Liver (tissue), 8 donors: ENCODE measurements at regions not wholly inside any gene's neighbourhood (a gene's known extent, or its start where the extent isn't known, plus 50 kb on each side); places are given as distances from the start of the nearest gene placed in this dataset.

ENCODE experiments used
- DNase-seq: peaks from one replicate; pipeline ENCODE4 v3.0.0-alpha.2; 2017; ENCODE audit warnings: low spot score
- H3K27ac ChIP-seq, 2 donors: one replicate each; pipeline ENCODE4 v1.7.0; 2013; ENCODE audit warnings: inconsistent platforms in 2 of 2, low read length in 2 of 2, control low read depth in 1 of 2, low read depth in 1 of 2, mild to moderate bottlenecking in 1 of 2
- H3K27me3 ChIP-seq, 4 donors: one replicate each; pipeline versions ENCODE4 v1.6.1 to v1.7.0; 2013; ENCODE audit warnings: low read length in 3 of 4, inconsistent platforms in 1 of 4, mild to moderate bottlenecking in 1 of 4, moderate library complexity in 1 of 4; ENCODE audit not compliant: control insufficient read depth in 4 of 4, insufficient read depth in 4 of 4
- H3K36me3 ChIP-seq, 4 donors: one replicate each; pipeline versions ENCODE4 v1.6.1 to v1.7.0; 2013; ENCODE audit warnings: low read length in 3 of 4, mild to moderate bottlenecking in 3 of 4, low read depth in 1 of 4, moderate library complexity in 1 of 4; ENCODE audit not compliant: control insufficient read depth in 4 of 4, insufficient read depth in 3 of 4
- H3K4me1 ChIP-seq, 4 donors: one replicate each; pipeline versions ENCODE4 v1.6.1 to v1.7.0; 2013; ENCODE audit warnings: low read length in 3 of 4, mild to moderate bottlenecking in 3 of 4, moderate library complexity in 1 of 4; ENCODE audit not compliant: control insufficient read depth in 4 of 4, insufficient read depth in 4 of 4
- H3K4me3 ChIP-seq, 3 donors: one replicate each; pipeline versions ENCODE4 v1.6.1 to v1.7.0; 2013; ENCODE audit warnings: low read length in 3 of 3, control low read depth in 1 of 3, low read depth in 1 of 3, mild to moderate bottlenecking in 1 of 3
- H3K9ac ChIP-seq, 2 donors: one replicate each; pipeline ENCODE4 v1.7.0; 2013; ENCODE audit warnings: low read length in 2 of 2, mild to moderate bottlenecking in 2 of 2, moderate library complexity in 2 of 2, control low read depth in 1 of 2, low read depth in 1 of 2
- H3K9me3 ChIP-seq, 4 donors: one replicate each; pipeline versions ENCODE4 v1.6.1 to v1.7.0; 2013; ENCODE audit warnings: low read length in 3 of 4; ENCODE audit not compliant: control insufficient read depth in 4 of 4
- CTCF ChIP-seq: fragments of 150-350 bp; IDR thresholded peaks from 2 replicates; pipeline ENCODE4 v1.5.1; 2017; ENCODE audit warnings: improper control_type of control experiment, low read depth, low read length; ENCODE audit not compliant: missing input control
- EGR1 ChIP-seq, 2 donors: IDR thresholded peaks; 2 replicates each; pipeline ENCODE4 v1.6.1; 2016 to 2018; ENCODE audit warnings: antibody characterized with exemption in 2 of 2, low read depth in 2 of 2
- FOXA1 ChIP-seq: IDR thresholded peaks from 2 replicates; pipeline ENCODE4 v1.6.1; 2016; ENCODE audit warnings: antibody characterized with exemption
- FOXA2 ChIP-seq: IDR thresholded peaks from 2 replicates; pipeline ENCODE4 v1.6.1; 2016; ENCODE audit warnings: antibody characterized with exemption
- HNF4A ChIP-seq, 2 donors: conservative IDR thresholded peaks; 2 replicates each; pipeline ENCODE4 v1.6.1; 2016; ENCODE audit warnings: antibody characterized with exemption in 2 of 2, mild to moderate bottlenecking in 2 of 2
- HNF4G ChIP-seq: IDR thresholded peaks from 2 replicates; pipeline ENCODE4 v1.6.1; 2016; ENCODE audit warnings: antibody characterized with exemption
- JUND ChIP-seq, 2 donors: IDR thresholded peaks; 2 replicates each; pipeline ENCODE4 v1.6.1; 2016; ENCODE audit warnings: antibody characterized with exemption in 2 of 2
- NR2F2 ChIP-seq: IDR thresholded peaks from 2 replicates; pipeline ENCODE4 v1.6.1; 2016; ENCODE audit warnings: antibody characterized with exemption
- REST ChIP-seq: IDR thresholded peaks from 2 replicates; pipeline ENCODE4 v1.6.1; 2016; ENCODE audit warnings: antibody characterized with exemption, mild to moderate bottlenecking
- RXRA ChIP-seq, 2 donors: IDR thresholded peaks; 2 replicates each; pipeline ENCODE4 v1.6.1; 2017 to 2018; ENCODE audit warnings: antibody characterized with exemption in 2 of 2, mild to moderate bottlenecking in 1 of 2
- SP1 ChIP-seq: IDR thresholded peaks from 2 replicates; pipeline ENCODE4 v1.6.1; 2018; ENCODE audit warnings: antibody characterized with exemption, mild to moderate bottlenecking
- TAF1 ChIP-seq: conservative IDR thresholded peaks from 2 replicates; pipeline ENCODE4 v1.6.1; 2016; ENCODE audit warnings: antibody characterized with exemption, mild to moderate bottlenecking
- YY1 ChIP-seq: IDR thresholded peaks from 2 replicates; pipeline ENCODE4 v1.6.1; 2016; ENCODE audit warnings: antibody characterized with exemption, mild to moderate bottlenecking
- WGBS: extraction: QIAGEN DNeasy Blood & Tissue Kit; methylation state at CpG from one replicate; pipeline ENCODE4 v1.1.7; 2013; 5-methylcytosine and 5-hydroxymethylcytosine counted together
- TF ChIP-seq, protein P1 (sequence below): IDR thresholded peaks from 2 replicates; pipeline ENCODE4 v1.6.1; 2016; ENCODE audit warnings: antibody characterized with exemption
- donor health status: healthy.
- donor health status: healthy.
- donor health status: healthy.
- donor health status: healthy.
- donor health status: healthy.

GRCh38 chr17:56679777-56680422 lies 86.4 kb downstream of the NOG start:
- Histone ChIP-seq H3K27ac (no peak overlapping the region), H3K4me3 (no peak overlapping the region), H3K9ac (no peak overlapping the region), H3K27me3 (peaks cover 0 to 23% (median under 1%) of the 10 kb centered on the region in 4 donors), H3K36me3 (no peaks in the 10 kb centered on the region), H3K4me1 (peaks cover 4 to 11% (median 8%) of the 10 kb centered on the region in 4 donors), H3K9me3 (no peaks in the 10 kb centered on the region)
- TF ChIP-seq EGR1 (IDR thresholded peaks at IDR 0.05; ENCODE audit: low read depth in 2 of 2): no peak
- no peak for TF ChIP-seq HNF4A (conservative IDR thresholded peaks at IDR 0.05)
- 52% methylated on average over 6 of the region's 6 CpGs for WGBS
- no peak for DNase-seq

DNA sequence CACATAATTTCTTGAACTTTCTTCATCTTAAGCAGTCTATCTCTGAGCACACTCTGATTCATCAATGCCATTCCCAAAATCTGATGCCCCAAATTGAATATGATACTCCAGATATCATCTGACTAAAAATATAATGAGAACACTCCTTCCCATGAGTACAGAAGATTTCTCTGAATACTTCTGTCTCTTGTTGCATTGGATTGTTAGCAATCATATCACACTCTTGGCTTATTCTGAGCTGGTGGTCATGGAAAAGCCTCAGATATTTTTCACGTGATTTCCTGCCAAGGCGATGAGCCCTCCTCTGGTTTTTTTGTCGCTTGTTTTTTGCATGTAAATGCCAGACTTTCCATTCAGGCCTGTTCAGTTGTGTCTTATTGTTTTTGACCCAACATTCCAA lies 87.2 kb downstream of the NOG start:
- H3K27ac ChIP-seq: no peak overlapping the region
- no peak for DNase-seq
- H3K36me3 ChIP-seq: no peaks in the 10 kb centered on the region
- TF ChIP-seq EGR1 (IDR thresholded peaks at IDR 0.05; ENCODE audit: low read depth in 2 of 2) (no peak), YY1 (no peak), SP1 (no peak), HNF4G (no peak), NR2F2 (no peak), TAF1 (no peak), FOXA2 (no peak), HNF4A (conservative IDR thresholded peaks at IDR 0.05) (no peak), JUND (IDR thresholded peaks at IDR 0.05) (no peak), FOXA1 (no peak), REST (no peak), CTCF (no peak), RXRA (IDR thresholded peaks at IDR 0.05) (no peak)
- TF ChIP-seq, protein P1, sequence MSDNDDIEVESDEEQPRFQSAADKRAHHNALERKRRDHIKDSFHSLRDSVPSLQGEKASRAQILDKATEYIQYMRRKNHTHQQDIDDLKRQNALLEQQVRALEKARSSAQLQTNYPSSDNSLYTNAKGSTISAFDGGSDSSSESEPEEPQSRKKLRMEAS: no peak
- H3K9me3 ChIP-seq: no peaks in the 10 kb centered on the region
- H3K4me3 ChIP-seq: no peak overlapping the region
- H3K9ac ChIP-seq: no peak overlapping the region
- WGBS: 69% methylated on average over 3 of the region's 3 CpGs
- peaks cover 0 to 23% (median under 1%) of the 10 kb centered on the region in 4 donors for H3K27me3 ChIP-seq
- peaks cover 4 to 11% (median 8%) of the 10 kb centered on the region in 4 donors for H3K4me1 ChIP-seq
